ENCODE measurements at regions not wholly inside any gene's neighbourhood (a gene's known extent, or its start where the extent isn't known, plus 50 kb on each side); places are given as distances from the start of the nearest gene placed in this dataset.

GRCh38 chr6:19391926-19392325 is 445.2 kb upstream of the ID4 start:
- no peak overlapping the region for H2AFZ ChIP-seq
- H3K4me1 ChIP-seq (replicated peaks; ENCODE audit: insufficient read depth) = no peaks in the 10 kb centered on the region
- TF ChIP-seq EZH2 (IDR thresholded peaks at IDR 0.05; ENCODE audit: low read depth) (no peak), CTCF (conservative IDR thresholded peaks at IDR 0.05) (no peak)
- no peaks in the 10 kb centered on the region for H4K20me1 ChIP-seq (ENCODE audit: insufficient read depth)
- ChIA-PET CTCF (no interaction called here), POLR2A (ENCODE audit: unreplicated experiment) (no interaction called here)
- no peak for DNase-seq
- no TSS peak for BruUV-seq (replicated peaks)
- H3K4me3 ChIP-seq = no peak overlapping the region
- H3K27me3 ChIP-seq (ENCODE audit: insufficient read depth, low read depth) = no peaks in the 10 kb centered on the region
- no peak overlapping the region for H3K27ac ChIP-seq
- H3K9me2 ChIP-seq (ENCODE audit: insufficient read depth) = no peaks in the 10 kb centered on the region
- H3K79me2 ChIP-seq (ENCODE audit: low read depth) = no peaks in the 10 kb centered on the region
- H3K4me2 ChIP-seq = no peak overlapping the region
- H3K9me3 ChIP-seq (ENCODE audit: insufficient read depth, low read depth) = peaks cover 4% of the 10 kb centered on the region; the same call in 1 of the 2 replicates
- no peaks in the 10 kb centered on the region for H3K36me3 ChIP-seq (ENCODE audit: low read depth)
- no peaks in the 10 kb centered on the region for H3F3A ChIP-seq (ENCODE audit: insufficient read depth, low read depth)
- intact Hi-C loops (cut with micrococcal nuclease; ENCODE audit: unreplicated experiment) = no loop called here

DNA sequence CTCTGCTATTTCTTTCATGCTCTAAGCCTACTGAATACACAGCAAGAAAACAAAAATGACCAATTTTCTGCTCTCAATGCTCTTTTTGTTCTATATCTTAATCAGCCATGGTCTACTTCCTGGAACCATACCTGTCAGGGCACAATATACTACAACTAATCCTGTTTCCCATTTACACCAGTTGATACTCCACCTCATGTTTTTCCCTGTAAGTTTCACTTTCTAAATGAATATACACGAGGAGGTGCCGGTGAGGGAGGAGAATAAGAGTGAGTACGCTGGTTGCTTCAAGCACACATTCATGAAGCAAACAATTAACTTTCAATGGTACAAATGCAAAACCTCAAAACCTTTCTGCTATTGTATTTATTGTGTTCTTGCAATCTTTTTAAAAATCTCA is 443.1 kb upstream of the ID4 start:
- TF ChIP-seq CTCF (conservative IDR thresholded peaks at IDR 0.05) = no peak
- no peak for TF ChIP-seq EZH2 (IDR thresholded peaks at IDR 0.05; ENCODE audit: low read depth)
- no peaks in the 10 kb centered on the region for H3K79me2 ChIP-seq (ENCODE audit: low read depth)
- ChIA-PET CTCF (interaction anchor here (0.6 kb wide), 1 partner anchor 387 kb away, joined by 3 read pairs; no protein-coding TSS in a partner anchor), POLR2A (ENCODE audit: unreplicated experiment) (no interaction called here)
- no peaks in the 10 kb centered on the region for H3K27me3 ChIP-seq (ENCODE audit: insufficient read depth, low read depth)
- no peak for DNase-seq
- H3K4me3 ChIP-seq = no peak overlapping the region
- H3K36me3 ChIP-seq (ENCODE audit: low read depth) = no peaks in the 10 kb centered on the region
- intact Hi-C loops (cut with micrococcal nuclease; ENCODE audit: unreplicated experiment) = no loop called here
- H2AFZ ChIP-seq = no peak overlapping the region
- no peaks in the 10 kb centered on the region for H3K9me3 ChIP-seq (ENCODE audit: insufficient read depth, low read depth)
- no peaks in the 10 kb centered on the region for H3F3A ChIP-seq (ENCODE audit: insufficient read depth, low read depth)
- H3K4me1 ChIP-seq (replicated peaks; ENCODE audit: insufficient read depth) = no peaks in the 10 kb centered on the region
- H3K27ac ChIP-seq = no peak overlapping the region
- H3K9me2 ChIP-seq (ENCODE audit: insufficient read depth) = no peaks in the 10 kb centered on the region
- H3K4me2 ChIP-seq = no peak overlapping the region
- no TSS peak for BruUV-seq (replicated peaks)
- H4K20me1 ChIP-seq (ENCODE audit: insufficient read depth) = no peaks in the 10 kb centered on the region

DNA sequence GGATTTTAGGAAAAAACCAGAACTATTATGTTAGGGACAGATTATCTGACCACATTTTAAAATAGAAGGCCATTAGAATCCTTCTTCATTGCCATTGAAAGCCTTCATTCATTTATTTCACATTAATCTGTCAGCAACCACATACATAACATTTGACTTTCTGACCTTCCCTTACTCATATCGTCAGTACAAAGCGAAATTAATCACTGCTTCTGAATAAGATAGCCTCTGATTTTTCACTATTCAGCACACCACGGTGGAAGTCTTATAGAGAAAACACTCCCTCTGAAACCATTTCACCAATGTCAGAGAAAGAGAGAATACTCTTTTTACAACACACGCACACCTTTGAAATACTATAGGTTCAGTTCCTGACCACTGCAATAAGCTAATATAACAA is 442.5 kb upstream of the ID4 start:
- no peaks in the 10 kb centered on the region for H3K27me3 ChIP-seq (ENCODE audit: insufficient read depth, low read depth)
- no peak overlapping the region for H2AFZ ChIP-seq
- no peaks in the 10 kb centered on the region for H3K9me3 ChIP-seq (ENCODE audit: insufficient read depth, low read depth)
- ChIA-PET POLR2A (ENCODE audit: unreplicated experiment) (no interaction called here), CTCF (interaction anchor here (0.6 kb wide), 1 partner anchor 388 kb away, joined by 3 read pairs; no protein-coding TSS in a partner anchor)
- H4K20me1 ChIP-seq (ENCODE audit: insufficient read depth) = no peaks in the 10 kb centered on the region
- TF ChIP-seq CTCF (conservative IDR thresholded peaks at IDR 0.05) (no peak), EZH2 (IDR thresholded peaks at IDR 0.05; ENCODE audit: low read depth) (no peak)
- H3K9me2 ChIP-seq (ENCODE audit: insufficient read depth) = no peaks in the 10 kb centered on the region
- BruUV-seq (replicated peaks) = no TSS peak
- H3K27ac ChIP-seq = no peak overlapping the region
- H3K4me1 ChIP-seq (replicated peaks; ENCODE audit: insufficient read depth) = no peaks in the 10 kb centered on the region
- H3K4me3 ChIP-seq = no peak overlapping the region
- no peaks in the 10 kb centered on the region for H3K79me2 ChIP-seq (ENCODE audit: low read depth)
- H3K36me3 ChIP-seq (ENCODE audit: low read depth) = no peaks in the 10 kb centered on the region
- no peak overlapping the region for H3K4me2 ChIP-seq
- no peak for DNase-seq
- no peaks in the 10 kb centered on the region for H3F3A ChIP-seq (ENCODE audit: insufficient read depth, low read depth)
- intact Hi-C loops (cut with micrococcal nuclease; ENCODE audit: unreplicated experiment) = no loop called here

Data from PC-9 (cell line).